HG03097 (cell line): ENCODE measurements at regions not wholly inside any gene's neighbourhood (a gene's known extent, or its start where the extent isn't known, plus 50 kb on each side); places are given as distances from the start of the nearest gene placed in this dataset.

Source experiments
- ATAC-seq: cut with Tn5 transposase; IDR thresholded peaks from one replicate; pipeline ENCODE4 v1.9.1; 2021; ENCODE audit not compliant: unreplicated experiment, low FRiP score

GRCh38 chr9:115250621-115251032 lies 132.7 kb upstream of the TNC start:
- no peak for ATAC-seq

GRCh38 chr9:115254287-115255180 lies 136.6 kb upstream of the TNC start:
- no peak for ATAC-seq

- no peak for ATAC-seq
Observed at GRCh38 chr9:115261656-115262081, 143.7 kb upstream of the TNC start.

GRCh38 chr9:115262477-115262876 lies 144.5 kb upstream of the TNC start:
- ATAC-seq: no peak

- no peak for ATAC-seq
Observed at GRCh38 chr9:115262952-115263351, 145.0 kb upstream of the TNC start.

- ATAC-seq: no peak
Observed at GRCh38 chr9:115263371-115264075, 145.6 kb upstream of the TNC start.

GRCh38 chr9:115264313-115264712 lies 146.4 kb upstream of the TNC start:
- no peak for ATAC-seq

- no peak for ATAC-seq
Observed at GRCh38 chr9:115267790-115268189, 149.8 kb upstream of the TNC start.

- no peak for ATAC-seq
Observed at GRCh38 chr9:115275753-115276152, 157.8 kb upstream of the TNC start.

GRCh38 chr9:115276621-115277020 lies 158.7 kb upstream of the TNC start:
- ATAC-seq: no peak

- ATAC-seq: no peak
Observed at GRCh38 chr9:115277301-115277700, 159.3 kb upstream of the TNC start.

- ATAC-seq: no peak
Observed at GRCh38 chr9:115278326-115279035, 160.5 kb upstream of the TNC start.

- no peak for ATAC-seq
Observed at GRCh38 chr9:115283395-115283794, 165.4 kb upstream of the TNC start.

GRCh38 chr9:115285836-115286235 lies 167.9 kb upstream of the TNC start:
- no peak for ATAC-seq

GRCh38 chr9:115286411-115286810 lies 168.5 kb upstream of the TNC start:
- ATAC-seq: no peak

GRCh38 chr9:115289757-115290208 lies 171.8 kb upstream of the TNC start:
- ATAC-seq: no peak

- ATAC-seq: no peak
Observed at GRCh38 chr9:115291841-115292240, 173.9 kb upstream of the TNC start.

GRCh38 chr9:115292584-115293279 lies 174.8 kb upstream of the TNC start:
- no peak for ATAC-seq

GRCh38 chr9:115295734-115296133 lies 177.8 kb upstream of the TNC start:
- no peak for ATAC-seq

- no peak for ATAC-seq
Observed at GRCh38 chr9:115296831-115297565, 179.0 kb upstream of the TNC start.
